Body of pancreas (tissue), 4 donors: ENCODE measurements at regions not wholly inside any gene's neighbourhood (a gene's known extent, or its start where the extent isn't known, plus 50 kb on each side); places are given as distances from the start of the nearest gene placed in this dataset.

Experiments used
- ATAC-seq: fragments of 150-250 bp; one replicate; pipeline ENCODE4 v1.9.1; 2016
- DNase-seq, 4 donors: peaks; one replicate each; pipeline ENCODE4 v3.0.0-alpha.2; 2019
- H3K27ac ChIP-seq, 4 donors: fragments of 200-600 bp; sonication (generic); 1 replicate in 3 of 4; 2 replicates in 1 of 4; pipeline versions ENCODE4 v1.5.1 to v1.6.1; 2016 to 2019; ENCODE audit warnings: mild to moderate bottlenecking in 1 of 4, mixed read lengths in 1 of 4, moderate library complexity in 1 of 4
- H3K27me3 ChIP-seq, 2 donors: fragments of 200-600 bp; sonication (generic); one replicate each; pipeline ENCODE4 v1.6.0; 2016; ENCODE audit warnings: mild to moderate bottlenecking in 1 of 2
- H3K36me3 ChIP-seq, 2 donors: fragments of 200-600 bp; sonication (generic); replicated peaks in 1 of 2; 2 replicates each; pipeline ENCODE4 v1.5.1; 2016; ENCODE audit warnings: low read depth in 2 of 2; ENCODE audit not compliant: insufficient read depth in 1 of 2
- H3K4me1 ChIP-seq: fragments of 200-600 bp; sonication (generic); one replicate; pipeline ENCODE4 v1.6.0; 2016
- H3K4me3 ChIP-seq, 2 donors: fragments of 200-600 bp; sonication (generic); 1 replicate in 1 of 2; 2 replicates in 1 of 2; pipeline ENCODE4 v1.5.1; 2016 to 2019
- H3K9me3 ChIP-seq, 3 donors: fragments of 200-600 bp; sonication (generic); 1 replicate in 2 of 3; 2 replicates in 1 of 3; pipeline ENCODE4 v1.5.1; 2016
- CTCF ChIP-seq, 7 experiments: fragments of 450-650 bp in 4 of 7; fragments of 200-600 bp in 3 of 7; sonication (generic) in 3 of 7; IDR thresholded peaks; one replicate each; pipeline ENCODE4 v1.5.1; 2016 to 2019; ENCODE audit warnings: antibody characterized with exemption in 7 of 7
- POLR2A ChIP-seq, 3 donors: fragments of 450-650 bp; IDR thresholded peaks; one replicate each; pipeline ENCODE4 v1.6.1; 2016; ENCODE audit warnings: antibody characterized with exemption in 3 of 3, mild to moderate bottlenecking in 2 of 3
- WGBS, 2 donors: methylation state at CpG; one replicate each; pipeline ENCODE4 v1.1.5; 2017; 5-methylcytosine and 5-hydroxymethylcytosine counted together
- intact Hi-C: fragments of 100-400 bp; cut with DNase I; formaldehyde crosslinking; loops from one replicate; pipeline ENCODE4 v1.15.1; 2023

DNA sequence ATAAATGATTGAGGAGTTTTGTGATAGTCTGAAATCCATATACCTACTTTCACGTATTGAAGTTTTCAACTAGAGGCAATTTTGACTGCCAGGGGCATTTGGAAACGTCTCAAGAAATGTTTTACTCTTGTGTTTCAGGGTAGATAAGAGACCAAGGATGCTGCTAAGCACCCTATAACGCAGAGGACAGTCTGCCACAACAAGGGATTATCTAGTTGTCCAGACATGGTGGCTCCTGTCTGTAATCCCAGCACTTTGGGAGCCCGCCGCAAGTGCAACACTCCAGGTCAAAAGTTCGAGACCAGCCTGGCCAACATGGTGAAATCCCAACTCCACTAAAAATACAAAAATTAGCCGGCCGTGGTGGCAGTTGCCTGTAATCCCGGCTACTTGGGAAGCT lies 133.7 kb upstream of the CCNG1 start:
- WGBS, 2 donors = 60 to 63% methylated on average over 9 of the region's 9 CpGs
- no peak for TF ChIP-seq CTCF (IDR thresholded peaks at IDR 0.05)
- no peak for TF ChIP-seq POLR2A (IDR thresholded peaks at IDR 0.05)
- Histone ChIP-seq H3K36me3 (no peaks in the 10 kb centered on the region), H3K27ac (no peak overlapping the region), H3K4me1 (no peaks in the 10 kb centered on the region), H3K27me3 (no peaks in the 10 kb centered on the region), H3K9me3 (no peaks in the 10 kb centered on the region), H3K4me3 (no peak overlapping the region)
- intact Hi-C loops = no loop called here
- ATAC-seq = no peak
- DNase-seq = no peak

GRCh38 chr5:163305655-163306054 lies 131.7 kb upstream of the CCNG1 start:
- TF ChIP-seq POLR2A (IDR thresholded peaks at IDR 0.05) = no peak
- TF ChIP-seq CTCF (IDR thresholded peaks at IDR 0.05) = no peak
- intact Hi-C loops = no loop called here
- Histone ChIP-seq H3K36me3 (no peaks in the 10 kb centered on the region), H3K4me1 (no peaks in the 10 kb centered on the region), H3K9me3 (no peaks in the 10 kb centered on the region), H3K27ac (no peak overlapping the region), H3K4me3 (no peak overlapping the region), H3K27me3 (no peaks in the 10 kb centered on the region)
- DNase-seq (no peak), ATAC-seq (no peak)
- WGBS, 2 donors = 39 to 60% methylated on average over 3 of the region's 3 CpGs

DNA sequence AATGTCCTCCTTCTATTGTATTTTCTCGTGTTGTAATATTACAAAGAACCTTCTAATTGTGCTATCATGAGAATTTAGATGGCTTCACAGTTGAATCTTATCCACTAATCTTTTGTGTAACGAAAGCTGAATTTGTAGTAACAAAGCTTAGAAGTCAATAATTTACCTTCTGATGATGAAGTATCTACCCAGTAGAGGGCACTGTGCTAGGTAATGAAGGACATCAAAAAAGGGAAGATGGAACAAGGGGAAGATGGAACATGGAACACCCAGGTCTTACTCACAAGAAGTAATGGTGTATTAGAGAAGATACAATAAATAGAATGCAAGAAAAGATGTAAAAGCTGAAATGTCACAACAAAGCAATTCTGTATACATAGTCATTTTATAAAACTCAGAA lies 131.0 kb upstream of the CCNG1 start:
- WGBS, 2 donors = 21 to 25% methylated on average over 2 of the region's 2 CpGs
- TF ChIP-seq POLR2A (IDR thresholded peaks at IDR 0.05) (no peak), CTCF (IDR thresholded peaks at IDR 0.05) (peak in 6 of 7 experiments; percentile 22 to 33 (median 30))
- Histone ChIP-seq H3K27me3 (no peaks in the 10 kb centered on the region), H3K9me3 (no peaks in the 10 kb centered on the region), H3K4me1 (no peaks in the 10 kb centered on the region), H3K27ac (no peak overlapping the region), H3K36me3 (no peaks in the 10 kb centered on the region), H3K4me3 (no peak overlapping the region)
- intact Hi-C loops = no loop called here
- DNase-seq (no peak), ATAC-seq (no peak)

- H3K36me3 ChIP-seq = no peaks in the 10 kb centered on the region
- TF ChIP-seq CTCF (IDR thresholded peaks at IDR 0.05) (no peak), POLR2A (IDR thresholded peaks at IDR 0.05) (no peak)
- no peaks in the 10 kb centered on the region for H3K27me3 ChIP-seq
- no peak overlapping the region for H3K4me3 ChIP-seq
- no peaks in the 10 kb centered on the region for H3K9me3 ChIP-seq
- no peak for DNase-seq
- intact Hi-C loops = no loop called here
- WGBS, 2 donors = 67 to 81% methylated on average over 2 of the region's 2 CpGs
- H3K27ac ChIP-seq = no peak overlapping the region
- no peaks in the 10 kb centered on the region for H3K4me1 ChIP-seq
- no peak for ATAC-seq
Measured at GRCh38 chr5:163309914-163310313, 127.5 kb upstream of the CCNG1 start.

GRCh38 chr5:163310997-163311396 lies 126.4 kb upstream of the CCNG1 start:
- Histone ChIP-seq H3K36me3 (no peaks in the 10 kb centered on the region), H3K27me3 (no peaks in the 10 kb centered on the region), H3K4me3 (no peak overlapping the region), H3K4me1 (no peaks in the 10 kb centered on the region), H3K27ac (no peak overlapping the region), H3K9me3 (no peaks in the 10 kb centered on the region)
- no peak for TF ChIP-seq CTCF (IDR thresholded peaks at IDR 0.05)
- no peak for TF ChIP-seq POLR2A (IDR thresholded peaks at IDR 0.05)
- ATAC-seq (no peak), DNase-seq (no peak)
- intact Hi-C loops = no loop called here
- 38 to 52% methylated on average over 1 of the region's 1 CpG for WGBS, 2 donors
